22Rv1 (cell line): ENCODE measurements at regions not wholly inside any gene's neighbourhood (a gene's known extent, or its start where the extent isn't known, plus 50 kb on each side); places are given as distances from the start of the nearest gene placed in this dataset.

Source experiments
- ZFX ChIP-seq: fragments of 450-650 bp; IDR thresholded peaks from 2 replicates; pipeline ENCODE4 v1.6.1; 2017; ENCODE audit warnings: antibody characterized with exemption, borderline replicate concordance
- TF ChIP-seq, protein P1 (sequence below): fragments of 450-650 bp; IDR thresholded peaks from 2 replicates; pipeline ENCODE4 v1.5.1; 2017; ENCODE audit warnings: mild to moderate bottlenecking

DNA sequence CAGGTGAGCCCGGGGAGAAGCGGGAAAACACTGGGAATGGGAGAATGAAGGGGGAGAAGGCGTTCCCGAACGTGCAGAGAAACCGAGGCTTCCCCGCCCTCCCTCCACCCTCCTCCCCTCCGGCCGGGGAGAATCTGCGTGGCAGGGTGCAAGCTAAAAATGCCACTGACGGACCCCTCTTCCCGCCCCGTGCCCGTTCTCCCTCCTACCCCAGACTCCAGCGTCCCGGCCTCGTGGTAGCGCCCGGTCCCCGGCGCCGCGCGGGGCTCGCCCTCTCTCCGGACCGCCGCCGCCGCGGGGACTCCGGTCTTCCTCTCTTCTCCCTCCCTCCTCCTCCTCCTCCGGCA is 81.6 kb upstream of the AK4 start:
- TF ChIP-seq, protein P1, sequence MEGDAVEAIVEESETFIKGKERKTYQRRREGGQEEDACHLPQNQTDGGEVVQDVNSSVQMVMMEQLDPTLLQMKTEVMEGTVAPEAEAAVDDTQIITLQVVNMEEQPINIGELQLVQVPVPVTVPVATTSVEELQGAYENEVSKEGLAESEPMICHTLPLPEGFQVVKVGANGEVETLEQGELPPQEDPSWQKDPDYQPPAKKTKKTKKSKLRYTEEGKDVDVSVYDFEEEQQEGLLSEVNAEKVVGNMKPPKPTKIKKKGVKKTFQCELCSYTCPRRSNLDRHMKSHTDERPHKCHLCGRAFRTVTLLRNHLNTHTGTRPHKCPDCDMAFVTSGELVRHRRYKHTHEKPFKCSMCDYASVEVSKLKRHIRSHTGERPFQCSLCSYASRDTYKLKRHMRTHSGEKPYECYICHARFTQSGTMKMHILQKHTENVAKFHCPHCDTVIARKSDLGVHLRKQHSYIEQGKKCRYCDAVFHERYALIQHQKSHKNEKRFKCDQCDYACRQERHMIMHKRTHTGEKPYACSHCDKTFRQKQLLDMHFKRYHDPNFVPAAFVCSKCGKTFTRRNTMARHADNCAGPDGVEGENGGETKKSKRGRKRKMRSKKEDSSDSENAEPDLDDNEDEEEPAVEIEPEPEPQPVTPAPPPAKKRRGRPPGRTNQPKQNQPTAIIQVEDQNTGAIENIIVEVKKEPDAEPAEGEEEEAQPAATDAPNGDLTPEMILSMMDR = no peak
- TF ChIP-seq ZFX = no peak
